H1 (cell line): ENCODE measurements at regions not wholly inside any gene's neighbourhood (a gene's known extent, or its start where the extent isn't known, plus 50 kb on each side); places are given as distances from the start of the nearest gene placed in this dataset.

Source experiments
- CTCF ChIA-PET: fragments of 300-600 bp; sonication (Branson Sonifier 250); formaldehyde crosslinking; loops from one replicate; lab custom pipeline; 2021; ENCODE audit not compliant: partially characterized antibody; lab: Charles Lee
- POLR2A ChIA-PET: fragments of 300-600 bp; sonication (Branson Sonifier 250); formaldehyde crosslinking; loops from one replicate; lab custom pipeline; 2021; ENCODE audit warnings: inconsistent platforms; ENCODE audit not compliant: partially characterized antibody; lab: Charles Lee
- DNase-seq, 2 experiments: peaks; one replicate each; pipeline versions ENCODE4 v3.0.0 to v3.0.0-alpha.2; 2010 to 2022; ENCODE audit warnings: low spot score in 2 of 2, low read depth in 1 of 2, mixed read lengths in 1 of 2
- FAIRE-seq: peaks from 2 replicates; lab custom pipeline; 2011; peaks lifted over from hg19 to GRCh38; lab: Jason Lieb, UNC
- H2AFZ ChIP-seq: 2 replicates; pipeline ENCODE4 v1.8.1; 2012; ENCODE audit warnings: low read length, inconsistent platforms
- H2AK5ac ChIP-seq: 2 replicates; pipeline ENCODE4 v1.6.1; 2013; ENCODE audit warnings: low read depth, low read length
- H2BK120ac ChIP-seq: replicated peaks from 2 replicates; pipeline ENCODE3; 2013; ENCODE audit warnings: low read depth, low read length, inconsistent platforms
- H2BK12ac ChIP-seq: 2 replicates; pipeline ENCODE4 v1.6.1; 2013; ENCODE audit warnings: low read depth, low read length
- H2BK15ac ChIP-seq: 2 replicates; pipeline ENCODE4 v1.6.1; 2013; ENCODE audit warnings: low read length
- H2BK20ac ChIP-seq: 2 replicates; pipeline ENCODE4 v1.6.1; 2013; ENCODE audit warnings: low read length
- H2BK5ac ChIP-seq: 2 replicates; pipeline ENCODE4 v1.6.1; 2013; ENCODE audit warnings: low read depth, low read length
- H3K14ac ChIP-seq: 2 replicates; pipeline ENCODE4 v1.6.1; 2013; ENCODE audit warnings: inconsistent platforms; ENCODE audit not compliant: insufficient read length
- H3K18ac ChIP-seq: 2 replicates; pipeline ENCODE4 v1.6.1; 2013; ENCODE audit warnings: low read length; ENCODE audit errors: extremely low read depth
- H3K23ac ChIP-seq: 2 replicates; pipeline ENCODE4 v1.6.1; 2013; ENCODE audit warnings: inconsistent platforms; ENCODE audit not compliant: insufficient read length
- H3K23me2 ChIP-seq: 2 replicates; pipeline ENCODE4 v1.6.1; 2013; ENCODE audit warnings: low read depth, low read length
- H3K27ac ChIP-seq: 2 replicates; pipeline ENCODE4 v1.6.1; 2011; ENCODE audit warnings: low read depth, low read length, inconsistent platforms
- H3K27me3 ChIP-seq, 4 experiments: replicated peaks in 1 of 4; 1 replicate in 1 of 4; 2 replicates in 3 of 4; pipeline versions ENCODE4 v1.6.1 to v1.8.1; 2011 to 2013; ENCODE audit warnings: low read length in 3 of 4, mild to moderate bottlenecking in 3 of 4, inconsistent platforms in 2 of 4, mixed read lengths in 2 of 4, moderate library complexity in 1 of 4; ENCODE audit not compliant: control insufficient read depth in 3 of 4, insufficient read depth in 3 of 4; ENCODE audit errors: extremely low read depth in 1 of 4
- H3K36me3 ChIP-seq, 4 experiments: 2 replicates each; pipeline versions ENCODE4 v1.6.1 to v1.8.1; 2011 to 2013; ENCODE audit warnings: mild to moderate bottlenecking in 4 of 4, low read length in 3 of 4, moderate library complexity in 2 of 4, control low read depth in 1 of 4, inconsistent platforms in 1 of 4; ENCODE audit not compliant: insufficient read depth in 4 of 4, control insufficient read depth in 2 of 4
- H3K4ac ChIP-seq: replicated peaks from 2 replicates; pipeline ENCODE3; 2013; ENCODE audit warnings: low read length, low read depth, mixed read lengths, inconsistent platforms; ENCODE audit not compliant: insufficient read length
- H3K4me1 ChIP-seq, 4 experiments: replicated peaks in 1 of 4; 1 replicate in 1 of 4; 2 replicates in 3 of 4; pipeline versions ENCODE4 v1.6.1 to v1.8.1; 2011 to 2013; ENCODE audit warnings: low read length in 3 of 4, inconsistent platforms in 2 of 4, mixed read lengths in 1 of 4; ENCODE audit not compliant: insufficient read depth in 4 of 4, control insufficient read depth in 3 of 4
- H3K4me2 ChIP-seq, 2 experiments: 2 replicates each; pipeline versions ENCODE4 v1.6.1 to v1.8.1; 2011 to 2013; ENCODE audit warnings: low read depth in 2 of 2, low read length in 2 of 2, control low read depth in 1 of 2, inconsistent platforms in 1 of 2, mild to moderate bottlenecking in 1 of 2; ENCODE audit not compliant: insufficient read depth in 1 of 2
- H3K4me3 ChIP-seq, 4 experiments: fragments of 200-600, 300-600 bp in 1 of 4; sonication (generic), shearing (Covaris generic), sonication (Bioruptor Twin) in 1 of 4; 2 replicates each; pipeline versions ENCODE4 v1.5.1 to v1.8.1; 2011 to 2016; ENCODE audit warnings: low read length in 4 of 4, low read depth in 3 of 4, control low read depth in 2 of 4, inconsistent platforms in 2 of 4, mild to moderate bottlenecking in 2 of 4, mixed read lengths in 1 of 4, moderate library complexity in 1 of 4; ENCODE audit not compliant: insufficient read depth in 2 of 4; ENCODE audit errors: extremely low read depth in 1 of 4
- H3K56ac ChIP-seq: replicated peaks from 2 replicates; pipeline ENCODE3; 2013; ENCODE audit warnings: low read depth, mild to moderate bottlenecking, mixed read lengths, low read length, inconsistent platforms; ENCODE audit not compliant: insufficient read length
- H3K79me1 ChIP-seq: 2 replicates; pipeline ENCODE4 v1.6.1; 2013; ENCODE audit warnings: low read depth, low read length, control low read depth
- H3K79me2 ChIP-seq, 2 experiments: 2 replicates each; pipeline versions ENCODE4 v1.6.1 to v1.8.1; 2012 to 2013; ENCODE audit warnings: low read length in 2 of 2, mild to moderate bottlenecking in 2 of 2, inconsistent platforms in 1 of 2; ENCODE audit not compliant: insufficient read depth in 2 of 2, control insufficient read depth in 1 of 2
- H3K9ac ChIP-seq, 4 experiments: replicated peaks in 1 of 4; 1 replicate in 1 of 4; 2 replicates in 3 of 4; pipeline versions ENCODE4 v1.6.1 to v1.8.1; 2011 to 2013; ENCODE audit warnings: low read depth in 3 of 4, low read length in 3 of 4, control low read depth in 2 of 4, mild to moderate bottlenecking in 2 of 4, moderate library complexity in 2 of 4, inconsistent platforms in 1 of 4; ENCODE audit errors: extremely low read depth in 1 of 4
- H3K9me3 ChIP-seq, 2 experiments: 2 replicates each; pipeline versions ENCODE4 v1.6.1 to v1.8.1; 2012 to 2013; ENCODE audit warnings: mild to moderate bottlenecking in 2 of 2, moderate library complexity in 2 of 2, control low read depth in 1 of 2, inconsistent platforms in 1 of 2, low read depth in 1 of 2, low read length in 1 of 2, mixed read lengths in 1 of 2; ENCODE audit not compliant: insufficient read depth in 2 of 2
- H4K20me1 ChIP-seq, 2 experiments: replicated peaks in 1 of 2; 2 replicates each; pipeline versions ENCODE3 to v1.8.1; 2011 to 2013; ENCODE audit warnings: inconsistent platforms in 2 of 2, low read length in 2 of 2, mild to moderate bottlenecking in 1 of 2; ENCODE audit not compliant: insufficient read depth in 2 of 2, control insufficient read depth in 1 of 2
- H4K5ac ChIP-seq: 2 replicates; pipeline ENCODE4 v1.6.1; 2013; ENCODE audit warnings: low read length, low read depth, mixed read lengths, inconsistent platforms; ENCODE audit not compliant: insufficient read length
- H4K8ac ChIP-seq: 2 replicates; pipeline ENCODE4 v1.8.0; 2013; ENCODE audit warnings: mild to moderate bottlenecking, moderate library complexity, low read length, inconsistent platforms; ENCODE audit not compliant: insufficient read depth; ENCODE audit errors: extremely low read depth
- H4K91ac ChIP-seq: replicated peaks from 2 replicates; pipeline ENCODE3; 2013; ENCODE audit warnings: low read length, mixed read lengths, inconsistent platforms; ENCODE audit not compliant: insufficient read length
- ASH2L ChIP-seq: fragments of 200-600, 300-600 bp; sonication (generic); IDR thresholded peaks from one replicate; pipeline ENCODE4 v1.7.1; 2017; ENCODE audit warnings: low read length
- BRCA1 ChIP-seq: IDR thresholded peaks from 2 replicates; pipeline ENCODE4 v1.6.1; 2012; ENCODE audit warnings: low read depth, low read length, improper control_type of control experiment
- FOSL1 ChIP-seq: IDR thresholded peaks from 2 replicates; pipeline ENCODE4 v1.6.1; 2011; ENCODE audit warnings: mild to moderate bottlenecking, low read depth, low read length, moderate library complexity; ENCODE audit not compliant: insufficient read depth
- HDAC6 ChIP-seq: IDR thresholded peaks from one replicate; pipeline ENCODE4 v1.7.1; 2012; ENCODE audit warnings: low read depth, mild to moderate bottlenecking, inconsistent platforms, low read length, moderate library complexity
- JUN ChIP-seq: IDR thresholded peaks from 2 replicates; pipeline ENCODE4 v1.6.1; 2011; ENCODE audit warnings: low read depth, mild to moderate bottlenecking, improper control_type of control experiment, low read length
- JUND ChIP-seq: IDR thresholded peaks from 2 replicates; pipeline ENCODE4 v1.6.1; 2011; ENCODE audit warnings: mild to moderate bottlenecking, improper control_type of control experiment, low read length
- KDM5A ChIP-seq: fragments of 200-600 bp; IDR thresholded peaks from 2 replicates; pipeline ENCODE4 v1.7.1; 2012; ENCODE audit warnings: mild to moderate bottlenecking, low read length, inconsistent platforms, mixed read lengths
- MAFK ChIP-seq: IDR thresholded peaks from 2 replicates; pipeline ENCODE4 v1.6.1; 2012; ENCODE audit warnings: low read depth, mild to moderate bottlenecking, improper control_type of control experiment, low read length
- PHF8 ChIP-seq: fragments of 200-600 bp; sonication (generic); conservative IDR thresholded peaks from 2 replicates; pipeline ENCODE4 v1.7.1; 2012; ENCODE audit warnings: low read depth, mild to moderate bottlenecking, inconsistent platforms, low read length, moderate library complexity
- POLR2AphosphoS5 ChIP-seq: IDR thresholded peaks from 2 replicates; pipeline ENCODE4 v1.6.1; 2011; ENCODE audit warnings: low read depth, low read length
- RAD21 ChIP-seq, 2 experiments: IDR thresholded peaks in 1 of 2; conservative IDR thresholded peaks in 1 of 2; 2 replicates each; pipeline ENCODE4 v1.6.1; 2011; ENCODE audit warnings: low read depth in 2 of 2, low read length in 2 of 2, improper control_type of control experiment in 1 of 2, inconsistent platforms in 1 of 2, mild to moderate bottlenecking in 1 of 2, moderate library complexity in 1 of 2
- RBBP5 ChIP-seq: IDR thresholded peaks from 2 replicates; pipeline ENCODE4 v1.7.1; 2012; ENCODE audit warnings: low read depth, mild to moderate bottlenecking, inconsistent platforms, low read length, moderate library complexity, borderline replicate concordance
- RFX5 ChIP-seq: IDR thresholded peaks from 2 replicates; pipeline ENCODE4 v1.6.1; 2011; ENCODE audit warnings: low read depth, low read length, improper control_type of control experiment, borderline replicate concordance
- RNF2 ChIP-seq: fragments of 200-900, 300-1000 bp; sonication (generic); IDR thresholded peaks from 2 replicates; pipeline ENCODE4 v1.7.1; 2016; ENCODE audit warnings: borderline replicate concordance, low read depth, mild to moderate bottlenecking, antibody characterized with exemption, low read length; ENCODE audit not compliant: poor library complexity, severe bottlenecking; ENCODE audit errors: missing control alignments
- SP4 ChIP-seq: IDR thresholded peaks from 2 replicates; pipeline ENCODE4 v1.6.1; 2012; ENCODE audit warnings: low read length, inconsistent platforms
- SUZ12 ChIP-seq: fragments of 200-600 bp; sonication (generic); IDR thresholded peaks from 2 replicates; pipeline ENCODE4 v1.6.1; 2012; ENCODE audit warnings: mild to moderate bottlenecking, inconsistent platforms, low read length, moderate library complexity, mixed read lengths

DNA sequence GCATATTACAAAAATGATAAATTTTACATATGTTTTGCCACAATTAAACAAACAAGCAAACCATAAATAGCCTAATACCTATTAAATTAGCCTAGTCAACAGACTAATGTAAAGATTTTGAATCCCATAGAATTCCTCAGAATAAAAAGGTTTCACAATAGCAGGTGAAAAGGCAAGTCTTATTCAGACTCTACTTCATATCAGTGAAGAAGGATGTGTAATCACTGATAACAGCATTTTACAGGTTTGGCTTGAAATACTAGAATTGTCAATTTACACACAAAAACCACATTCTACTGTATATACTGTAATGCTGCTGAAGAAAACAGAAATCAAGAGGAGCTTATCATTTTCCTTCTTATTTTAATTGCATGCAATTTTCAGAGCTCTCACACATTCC is 90.8 kb upstream of the SSTR1 start:
- H3K4me3 ChIP-seq, result no peak overlapping the region
- H4K20me1 ChIP-seq, result no peaks in the 10 kb centered on the region
- DNase-seq (no peak), FAIRE-seq (no peak)
- peaks cover 0 to 4% (median 0%) of the 10 kb centered on the region in 4 experiments; a peak in 1 of 8 replicates for H3K36me3 ChIP-seq
- no peaks in the 10 kb centered on the region for H3K27me3 ChIP-seq
- no peak overlapping the region for H2BK5ac ChIP-seq
- H4K5ac ChIP-seq, result no peak overlapping the region
- H3K56ac ChIP-seq, result no peak overlapping the region
- peaks cover 0 to 8% (median 3%) of the 10 kb centered on the region in 4 experiments; a peak in 2 of 7 replicates for H3K4me1 ChIP-seq
- no peak overlapping the region for H3K4me2 ChIP-seq
- ChIA-PET CTCF (interaction anchor here (1.1 kb wide), 1 partner anchor 80 kb away, joined by 3 read pairs; no protein-coding TSS in a partner anchor), POLR2A (interaction anchor here (1.2 to 1.3 kb wide), 2 partner anchors 82 to 84 kb away, joined by 4 to 6 read pairs; no protein-coding TSS in a partner anchor)
- H4K8ac ChIP-seq, result no peak overlapping the region
- no peak overlapping the region for H3K27ac ChIP-seq
- no peaks in the 10 kb centered on the region for H3K9me3 ChIP-seq
- H2AFZ ChIP-seq, result no peak overlapping the region
- no peak overlapping the region for H2AK5ac ChIP-seq
- H2BK120ac ChIP-seq, result no peak overlapping the region
- H3K79me2 ChIP-seq, result no peaks in the 10 kb centered on the region
- no peaks in the 10 kb centered on the region for H3K23me2 ChIP-seq
- H3K4ac ChIP-seq, result no peak overlapping the region
- no peak overlapping the region for H3K14ac ChIP-seq
- no peak overlapping the region for H2BK12ac ChIP-seq
- no peak overlapping the region for H4K91ac ChIP-seq
- H3K18ac ChIP-seq, result no peak overlapping the region
- no peaks in the 10 kb centered on the region for H3K79me1 ChIP-seq
- H2BK15ac ChIP-seq, result no peak overlapping the region
- H3K23ac ChIP-seq, result no peak overlapping the region
- H3K9ac ChIP-seq, result no peak overlapping the region
- no peak overlapping the region for H2BK20ac ChIP-seq
- no peak for TF ChIP-seq JUN
- TF ChIP-seq ASH2L, result no peak
- no peak for TF ChIP-seq PHF8
- TF ChIP-seq RFX5, result no peak
- TF ChIP-seq RBBP5, result no peak
- TF ChIP-seq FOSL1, result no peak
- no peak for TF ChIP-seq HDAC6
- no peak for TF ChIP-seq MAFK
- no peak for TF ChIP-seq SUZ12
- TF ChIP-seq RNF2, result no peak
- TF ChIP-seq BRCA1, result no peak
- TF ChIP-seq POLR2AphosphoS5, result no peak
- TF ChIP-seq KDM5A, result no peak
- TF ChIP-seq JUND, result no peak
- TF ChIP-seq RAD21 (IDR thresholded peaks at IDR 0.05 in 1 of 2, conservative IDR thresholded peaks at IDR 0.05 in 1 of 2; ENCODE audit: low read depth in 2 of 2, low read length in 2 of 2), result no peak
- no peak for TF ChIP-seq SP4
